ENCODE measurements at regions not wholly inside any gene's neighbourhood (a gene's known extent, or its start where the extent isn't known, plus 50 kb on each side); places are given as distances from the start of the nearest gene placed in this dataset.
"Not testable (repeated sequence)": the region's sequence is repeated elsewhere in the genome, so short reads cannot be mapped to it uniquely, and the experiment has no call there.

DNA sequence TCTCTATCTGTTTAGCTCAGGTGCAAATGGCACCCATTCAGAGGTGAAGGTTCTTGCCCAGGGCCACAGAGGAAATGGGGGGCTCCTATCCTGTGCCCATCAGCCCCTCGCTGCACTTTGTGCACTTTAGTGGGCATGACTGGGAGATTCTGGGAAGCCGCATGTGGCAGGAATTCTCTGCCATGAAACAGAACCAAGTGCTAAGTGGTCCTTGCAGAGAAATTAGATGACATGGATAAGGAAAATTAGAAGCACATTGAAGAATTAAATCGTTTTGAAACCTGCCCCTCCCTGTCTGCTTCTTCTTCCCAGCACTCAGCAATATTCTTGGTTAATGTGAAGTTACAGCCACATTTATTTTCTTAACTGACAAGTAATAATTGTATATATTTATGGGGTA lies 185.2 kb upstream of the RTL1 start:
- no peak overlapping the region for H3K4me3 ChIP-seq (ENCODE audit: low read depth, low read length)
- H3K27me3 ChIP-seq (ENCODE audit: insufficient read depth, low read length): no peaks in the 10 kb centered on the region
- H3K36me3 ChIP-seq (ENCODE audit: insufficient read depth, low read length): no peaks in the 10 kb centered on the region
- H3K79me2 ChIP-seq (ENCODE audit: control insufficient read depth, insufficient read depth, low read length, unreplicated experiment): no peaks in the 10 kb centered on the region
- no peak overlapping the region for H3K27ac ChIP-seq (ENCODE audit: low read depth, low read length)
- no peak overlapping the region for H2AFZ ChIP-seq (ENCODE audit: low read length, unreplicated experiment)
- H3K4me1 ChIP-seq (ENCODE audit: control insufficient read depth, insufficient read depth, low read length, unreplicated experiment): no peaks in the 10 kb centered on the region

DNA sequence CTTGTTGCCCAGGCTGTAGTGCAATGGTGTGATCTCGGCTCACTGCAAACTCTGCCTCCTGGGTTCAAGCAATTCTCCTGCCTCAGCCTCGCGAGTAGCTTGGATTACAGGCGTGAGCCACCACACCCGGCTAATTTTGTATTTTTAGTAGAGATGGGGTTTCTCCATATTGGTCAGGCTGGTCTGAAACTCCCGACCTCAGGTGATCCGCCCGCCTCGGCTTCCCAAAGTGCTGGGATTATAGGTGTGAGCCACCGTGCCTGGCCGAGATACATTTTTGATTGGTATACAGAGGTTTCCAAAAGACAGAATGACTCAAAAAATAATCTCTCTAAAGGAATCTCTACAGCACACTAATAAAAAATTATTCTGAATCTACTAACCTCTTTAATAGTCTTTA lies 187.0 kb upstream of the RTL1 start:
- H3K36me3 ChIP-seq (ENCODE audit: insufficient read depth, low read length); H3K79me2 ChIP-seq (ENCODE audit: control insufficient read depth, insufficient read depth, low read length, unreplicated experiment); H3K27ac ChIP-seq (ENCODE audit: low read depth, low read length); H3K27me3 ChIP-seq (ENCODE audit: insufficient read depth, low read length); H3K4me3 ChIP-seq (ENCODE audit: low read depth, low read length); H2AFZ ChIP-seq (ENCODE audit: low read length, unreplicated experiment); H3K4me1 ChIP-seq (ENCODE audit: control insufficient read depth, insufficient read depth, low read length, unreplicated experiment): not testable (repeated sequence)

DNA sequence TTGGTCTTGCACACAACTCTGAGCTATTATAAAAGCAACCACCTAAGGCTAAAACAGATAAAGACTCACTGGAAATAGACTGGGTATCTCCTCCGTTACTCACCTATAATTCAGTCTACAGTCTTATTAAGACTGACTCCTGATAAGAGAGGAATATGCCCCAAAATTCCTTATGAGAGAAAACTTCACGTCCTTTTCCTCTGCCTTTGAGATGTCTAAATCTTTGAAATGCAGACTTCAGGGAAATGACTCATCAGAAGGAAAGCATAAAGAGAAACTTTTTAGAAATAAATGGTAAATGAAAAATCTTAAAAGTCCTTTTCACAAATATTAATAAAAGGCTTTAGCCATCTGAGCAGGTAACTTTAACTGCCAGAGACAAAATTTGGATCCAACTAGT lies 187.5 kb upstream of the RTL1 start:
- H3K27me3 ChIP-seq (ENCODE audit: insufficient read depth, low read length): no peaks in the 10 kb centered on the region
- H3K4me1 ChIP-seq (ENCODE audit: control insufficient read depth, insufficient read depth, low read length, unreplicated experiment): no peaks in the 10 kb centered on the region
- no peaks in the 10 kb centered on the region for H3K36me3 ChIP-seq (ENCODE audit: insufficient read depth, low read length)
- H3K4me3 ChIP-seq (ENCODE audit: low read depth, low read length): no peak overlapping the region
- H2AFZ ChIP-seq (ENCODE audit: low read length, unreplicated experiment): no peak overlapping the region
- H3K27ac ChIP-seq (ENCODE audit: low read depth, low read length): no peak overlapping the region
- H3K79me2 ChIP-seq (ENCODE audit: control insufficient read depth, insufficient read depth, low read length, unreplicated experiment): no peaks in the 10 kb centered on the region

DNA sequence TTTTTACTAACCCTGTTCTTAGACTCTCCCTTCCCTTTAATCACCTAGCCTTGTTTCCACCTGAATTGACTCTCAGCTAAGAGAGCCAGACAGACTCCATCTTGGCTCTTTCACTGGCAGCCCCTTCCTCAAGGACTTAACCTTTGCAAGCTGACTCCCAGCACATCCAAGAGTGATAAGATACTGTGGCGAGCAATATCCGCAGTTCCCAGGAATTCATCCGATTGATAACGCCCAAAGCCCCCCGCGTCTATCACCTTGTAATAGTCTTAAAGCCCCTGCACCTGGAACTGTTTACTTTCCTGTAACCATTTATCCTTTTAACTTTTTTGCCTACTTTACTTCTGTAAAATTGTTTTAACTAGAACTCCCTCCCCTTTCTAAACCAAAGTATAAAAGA lies 191.4 kb upstream of the RTL1 start:
- H3K4me3 ChIP-seq (ENCODE audit: low read depth, low read length); H3K36me3 ChIP-seq (ENCODE audit: insufficient read depth, low read length); H3K27ac ChIP-seq (ENCODE audit: low read depth, low read length); H2AFZ ChIP-seq (ENCODE audit: low read length, unreplicated experiment); H3K27me3 ChIP-seq (ENCODE audit: insufficient read depth, low read length); H3K79me2 ChIP-seq (ENCODE audit: control insufficient read depth, insufficient read depth, low read length, unreplicated experiment); H3K4me1 ChIP-seq (ENCODE audit: control insufficient read depth, insufficient read depth, low read length, unreplicated experiment): not testable (repeated sequence)

DNA sequence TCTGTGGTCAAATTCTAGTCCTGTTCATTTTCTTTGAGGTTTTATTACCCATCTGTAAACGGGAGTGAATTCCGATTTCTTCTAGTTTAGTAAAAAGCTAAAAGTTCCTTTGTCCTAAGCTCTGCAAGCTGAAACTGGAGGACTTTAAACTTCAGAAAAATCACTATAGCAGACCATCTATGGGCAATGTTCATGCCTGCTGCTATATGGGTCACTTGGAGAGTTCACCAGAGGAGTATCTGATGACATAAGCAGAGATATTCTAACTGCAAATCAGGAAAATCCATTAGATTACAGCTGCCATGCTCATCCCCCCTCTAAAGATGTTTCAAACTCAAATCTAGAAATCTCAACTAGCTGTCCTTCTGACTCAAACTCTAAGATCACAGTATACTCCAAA lies 193.0 kb upstream of the RTL1 start:
- no peak overlapping the region for H2AFZ ChIP-seq (ENCODE audit: low read length, unreplicated experiment)
- no peaks in the 10 kb centered on the region for H3K4me1 ChIP-seq (ENCODE audit: control insufficient read depth, insufficient read depth, low read length, unreplicated experiment)
- no peak overlapping the region for H3K27ac ChIP-seq (ENCODE audit: low read depth, low read length)
- H3K4me3 ChIP-seq (ENCODE audit: low read depth, low read length): no peak overlapping the region
- no peaks in the 10 kb centered on the region for H3K36me3 ChIP-seq (ENCODE audit: insufficient read depth, low read length)
- no peaks in the 10 kb centered on the region for H3K27me3 ChIP-seq (ENCODE audit: insufficient read depth, low read length)
- no peaks in the 10 kb centered on the region for H3K79me2 ChIP-seq (ENCODE audit: control insufficient read depth, insufficient read depth, low read length, unreplicated experiment)

DNA sequence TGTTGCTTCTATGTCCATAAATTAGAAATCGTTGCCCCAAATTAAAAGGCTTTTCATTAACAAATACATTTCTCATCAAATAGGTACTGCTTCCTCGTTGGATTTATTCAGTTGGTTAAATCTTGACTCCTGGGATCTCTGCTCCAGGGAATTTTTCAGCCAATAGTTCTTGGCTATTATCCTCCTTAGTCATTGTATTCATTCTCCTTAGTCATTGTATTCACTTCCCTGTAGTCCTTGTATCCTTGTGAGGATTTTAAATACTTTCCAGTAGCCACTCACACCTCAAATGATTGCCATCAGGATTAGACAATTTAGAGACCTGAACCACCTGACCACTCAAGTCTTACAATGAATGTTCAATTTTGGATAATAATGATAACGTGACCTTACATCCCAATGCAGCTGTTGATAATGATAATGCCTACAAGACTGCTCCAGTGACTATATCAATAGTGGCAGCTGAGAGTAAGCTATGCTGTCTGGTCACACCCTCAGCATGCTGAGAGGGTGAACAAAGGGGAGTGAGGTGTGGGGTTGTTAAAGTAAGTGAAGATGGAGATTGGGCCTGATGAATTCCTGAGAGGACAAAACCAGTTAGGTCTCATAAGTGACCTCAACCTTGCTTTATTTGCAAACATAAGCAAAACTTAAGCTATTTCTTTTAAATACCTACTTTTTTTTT lies 193.7 kb upstream of the RTL1 start:
- Histone ChIP-seq H3K4me1 (ENCODE audit: control insufficient read depth, insufficient read depth, low read length, unreplicated experiment) (no peaks in the 10 kb centered on the region), H2AFZ (ENCODE audit: low read length, unreplicated experiment) (no peak overlapping the region), H3K36me3 (ENCODE audit: insufficient read depth, low read length) (no peaks in the 10 kb centered on the region), H3K79me2 (ENCODE audit: control insufficient read depth, insufficient read depth, low read length, unreplicated experiment) (no peaks in the 10 kb centered on the region), H3K27me3 (ENCODE audit: insufficient read depth, low read length) (no peaks in the 10 kb centered on the region), H3K27ac (ENCODE audit: low read depth, low read length) (no peak overlapping the region), H3K4me3 (ENCODE audit: low read depth, low read length) (no peak overlapping the region)

DNA sequence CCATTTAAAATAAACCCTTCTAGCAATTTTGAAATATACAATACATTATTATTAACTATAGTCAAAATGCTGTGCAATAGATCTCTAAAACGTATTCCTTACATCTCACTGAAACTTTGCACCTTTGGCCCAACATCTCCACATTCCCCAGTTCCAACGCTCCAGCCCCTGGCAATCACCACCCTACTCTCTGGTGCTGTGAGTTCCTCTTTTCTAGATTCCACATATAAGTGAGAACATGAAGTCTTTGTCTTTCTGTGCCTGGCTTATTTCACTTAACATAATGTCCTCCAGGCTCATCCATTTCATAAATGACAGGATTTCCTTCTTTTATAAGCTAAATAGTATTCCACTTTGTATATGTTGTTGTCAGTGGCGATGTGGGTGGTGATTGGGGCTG lies 194.7 kb upstream of the RTL1 start:
- no peak overlapping the region for H3K27ac ChIP-seq (ENCODE audit: low read depth, low read length)
- no peaks in the 10 kb centered on the region for H3K36me3 ChIP-seq (ENCODE audit: insufficient read depth, low read length)
- no peak overlapping the region for H2AFZ ChIP-seq (ENCODE audit: low read length, unreplicated experiment)
- no peaks in the 10 kb centered on the region for H3K4me1 ChIP-seq (ENCODE audit: control insufficient read depth, insufficient read depth, low read length, unreplicated experiment)
- no peaks in the 10 kb centered on the region for H3K79me2 ChIP-seq (ENCODE audit: control insufficient read depth, insufficient read depth, low read length, unreplicated experiment)
- H3K4me3 ChIP-seq (ENCODE audit: low read depth, low read length): no peak overlapping the region
- no peaks in the 10 kb centered on the region for H3K27me3 ChIP-seq (ENCODE audit: insufficient read depth, low read length)

DNA sequence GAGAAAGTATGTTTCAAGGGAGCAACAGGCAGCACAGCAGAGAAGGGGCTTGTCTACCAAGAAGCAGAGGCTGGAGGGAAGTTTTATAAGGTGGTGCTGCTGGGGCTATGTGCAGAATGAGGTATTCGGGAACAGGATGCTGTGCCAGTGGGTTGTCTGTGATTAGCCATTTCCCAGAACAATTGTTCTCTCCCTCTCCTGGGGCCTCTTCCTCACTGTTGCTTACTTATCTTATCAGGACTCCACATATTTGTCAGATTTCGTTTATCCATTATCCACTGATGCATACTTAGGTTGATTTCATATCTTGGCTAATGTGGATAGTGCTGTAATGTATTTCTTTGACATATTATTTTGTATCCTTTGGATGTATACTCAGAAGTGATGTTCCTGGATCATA lies 195.1 kb upstream of the RTL1 start:
- H3K4me3 ChIP-seq (ENCODE audit: low read depth, low read length): no peak overlapping the region
- no peak overlapping the region for H3K27ac ChIP-seq (ENCODE audit: low read depth, low read length)
- H2AFZ ChIP-seq (ENCODE audit: low read length, unreplicated experiment): no peak overlapping the region
- no peaks in the 10 kb centered on the region for H3K36me3 ChIP-seq (ENCODE audit: insufficient read depth, low read length)
- H3K27me3 ChIP-seq (ENCODE audit: insufficient read depth, low read length): no peaks in the 10 kb centered on the region
- no peaks in the 10 kb centered on the region for H3K79me2 ChIP-seq (ENCODE audit: control insufficient read depth, insufficient read depth, low read length, unreplicated experiment)
- H3K4me1 ChIP-seq (ENCODE audit: control insufficient read depth, insufficient read depth, low read length, unreplicated experiment): no peaks in the 10 kb centered on the region

DNA sequence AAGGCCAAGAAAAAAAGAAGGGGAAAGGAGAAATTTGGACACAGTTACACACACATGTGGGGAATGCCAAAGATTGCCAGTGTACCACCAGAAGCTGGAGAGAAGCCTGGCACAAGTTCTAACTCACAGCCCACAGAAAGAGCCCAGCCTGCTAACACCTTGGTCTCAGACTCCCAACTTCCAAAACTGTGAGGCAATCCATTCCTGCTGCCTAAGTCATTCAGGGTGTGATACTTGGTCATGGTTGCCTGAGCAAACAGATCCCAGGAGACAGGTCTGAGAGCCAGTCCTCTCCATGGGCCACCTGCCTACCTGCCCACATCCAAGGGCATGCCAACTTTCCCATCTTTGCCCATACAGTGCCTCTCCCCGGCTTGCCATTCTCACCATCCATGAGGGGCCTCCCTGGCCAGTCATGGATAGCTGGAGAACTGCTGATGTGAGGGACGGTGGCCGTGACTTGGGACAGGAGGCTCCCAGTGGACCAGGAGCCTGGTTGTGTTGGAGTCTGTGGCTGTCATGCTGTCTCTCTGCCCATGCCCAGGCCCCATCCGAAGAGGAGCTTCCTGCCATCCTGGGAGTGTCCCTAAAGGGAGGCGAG lies 198.0 kb upstream of the RTL1 start:
- no peak overlapping the region for H3K27ac ChIP-seq (ENCODE audit: low read depth, low read length)
- H2AFZ ChIP-seq (ENCODE audit: low read length, unreplicated experiment): no peak overlapping the region
- no peaks in the 10 kb centered on the region for H3K4me1 ChIP-seq (ENCODE audit: control insufficient read depth, insufficient read depth, low read length, unreplicated experiment)
- H3K36me3 ChIP-seq (ENCODE audit: insufficient read depth, low read length): no peaks in the 10 kb centered on the region
- H3K27me3 ChIP-seq (ENCODE audit: insufficient read depth, low read length): no peaks in the 10 kb centered on the region
- no peak overlapping the region for H3K4me3 ChIP-seq (ENCODE audit: low read depth, low read length)
- H3K79me2 ChIP-seq (ENCODE audit: control insufficient read depth, insufficient read depth, low read length, unreplicated experiment): no peaks in the 10 kb centered on the region

DNA sequence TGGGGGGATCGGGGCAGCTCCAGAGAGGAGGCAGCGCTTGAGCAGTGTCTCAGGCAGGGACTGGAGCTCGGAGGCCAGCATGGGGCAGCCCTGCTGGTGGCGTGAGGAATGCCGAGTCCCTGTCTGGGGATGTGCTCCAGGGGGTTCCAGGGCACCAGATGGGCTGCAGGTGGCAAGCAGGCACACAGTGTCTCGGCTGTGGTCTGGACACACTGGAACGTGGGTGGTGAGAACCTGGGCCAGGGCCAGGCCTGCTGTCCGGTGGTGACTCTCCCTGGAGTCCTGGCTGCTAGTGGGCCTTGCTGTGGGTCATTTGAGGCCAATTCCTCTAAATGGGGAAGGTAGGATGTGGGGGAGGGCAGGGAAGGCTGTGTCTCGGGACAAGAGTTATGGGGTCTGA lies 199.4 kb upstream of the RTL1 start:
- H2AFZ ChIP-seq (ENCODE audit: low read length, unreplicated experiment): no peak overlapping the region
- H3K27ac ChIP-seq (ENCODE audit: low read depth, low read length): no peak overlapping the region

DNA sequence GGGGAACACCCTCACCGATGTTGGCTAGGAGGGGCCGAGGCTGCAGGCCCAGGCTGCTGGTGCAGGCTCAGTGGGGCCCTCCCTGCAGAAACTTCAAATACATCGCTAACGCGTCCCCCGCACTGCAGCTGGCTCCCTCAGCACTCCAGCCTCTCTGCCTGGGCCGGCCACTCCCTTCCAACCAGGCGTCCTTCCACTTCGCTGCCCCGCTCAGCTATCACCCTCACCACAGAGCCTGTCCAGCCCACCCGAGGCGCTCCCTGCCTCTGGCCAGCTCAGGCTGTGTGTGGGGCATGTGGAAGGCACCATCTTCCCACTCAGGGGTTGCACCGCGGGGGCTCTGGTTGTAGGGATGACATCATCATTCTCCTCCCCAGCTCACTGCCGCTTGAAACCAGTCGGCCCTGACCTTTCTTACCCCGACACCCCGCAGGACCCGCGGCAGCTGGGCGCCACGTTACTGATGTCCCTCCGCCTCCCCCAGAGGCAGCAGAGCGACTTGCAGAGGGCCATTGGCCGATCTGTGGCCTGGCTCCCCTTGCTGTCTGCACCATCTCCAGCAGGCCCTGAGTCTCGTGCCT lies 199.9 kb upstream of the RTL1 start:
- Histone ChIP-seq H3K27ac (ENCODE audit: low read depth, low read length) (no peak overlapping the region), H3K27me3 (ENCODE audit: insufficient read depth, low read length) (no peaks in the 10 kb centered on the region), H3K36me3 (ENCODE audit: insufficient read depth, low read length) (no peaks in the 10 kb centered on the region), H3K4me1 (ENCODE audit: control insufficient read depth, insufficient read depth, low read length, unreplicated experiment) (no peaks in the 10 kb centered on the region), H2AFZ (ENCODE audit: low read length, unreplicated experiment) (no peak overlapping the region), H3K79me2 (ENCODE audit: control insufficient read depth, insufficient read depth, low read length, unreplicated experiment) (no peaks in the 10 kb centered on the region), H3K4me3 (ENCODE audit: low read depth, low read length) (no peak overlapping the region)

More for the DNA sequence above, 199.4 kb upstream of the RTL1 start:
- no peaks in the 10 kb centered on the region for H3K4me1 ChIP-seq (ENCODE audit: control insufficient read depth, insufficient read depth, low read length, unreplicated experiment)
- no peaks in the 10 kb centered on the region for H3K36me3 ChIP-seq (ENCODE audit: insufficient read depth, low read length)
- H3K27me3 ChIP-seq (ENCODE audit: insufficient read depth, low read length): no peaks in the 10 kb centered on the region
- H3K4me3 ChIP-seq (ENCODE audit: low read depth, low read length): no peak overlapping the region
- no peaks in the 10 kb centered on the region for H3K79me2 ChIP-seq (ENCODE audit: control insufficient read depth, insufficient read depth, low read length, unreplicated experiment)
